ENCODE measurements at regions not wholly inside any gene's neighbourhood (a gene's known extent, or its start where the extent isn't known, plus 50 kb on each side); places are given as distances from the start of the nearest gene placed in this dataset.
A peak's percentile ranks its signal among the peaks of the same experiment; 100 is the strongest.
"Not testable (repeated sequence)": the region's sequence is repeated elsewhere in the genome, so short reads cannot be mapped to it uniquely, and the experiment has no call there.

DNA sequence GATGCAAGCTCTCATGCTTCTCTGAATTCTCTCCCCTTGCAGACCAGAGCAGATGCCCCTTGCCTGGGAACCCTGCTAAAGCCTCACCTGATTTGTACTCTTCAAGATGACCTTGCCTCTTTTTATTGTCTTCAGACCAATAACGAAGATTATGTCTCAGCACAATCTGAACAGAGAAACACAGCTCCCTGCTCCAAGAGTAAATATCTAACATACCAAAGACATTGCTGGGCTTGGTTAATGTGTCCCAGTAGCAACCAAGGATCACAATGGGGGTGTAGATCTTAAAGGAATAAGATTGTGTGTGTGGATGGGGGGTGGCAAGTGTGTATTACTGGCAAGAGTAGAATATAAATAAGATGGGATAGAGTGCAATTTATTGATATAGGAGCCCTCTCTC lies 67.6 kb upstream of the LHFPL2 start:
- ATAC-seq = peak; percentile 84
- TF ChIP-seq GLIS3 (CRISPR knock-in tag; IDR thresholded peaks at IDR 0.05) (no peak), BACH2 (CRISPR knock-in tag; IDR thresholded peaks at IDR 0.05; ENCODE audit: borderline replicate concordance) (no peak), ZC3H10 (CRISPR knock-in tag; IDR thresholded peaks at IDR 0.05) (no peak), ZFP3 (CRISPR knock-in tag; IDR thresholded peaks at IDR 0.05) (no peak), ZFP30 (CRISPR knock-in tag; IDR thresholded peaks at IDR 0.05) (no peak), TOX (CRISPR knock-in tag; IDR thresholded peaks at IDR 0.05; ENCODE audit: borderline replicate concordance) (no peak), ESRRG (CRISPR knock-in tag; IDR thresholded peaks at IDR 0.05) (no peak), ARNTL (CRISPR knock-in tag; IDR thresholded peaks at IDR 0.05; ENCODE audit: borderline replicate concordance, low read depth) (no peak)
- TF ChIP-seq, protein P1, sequence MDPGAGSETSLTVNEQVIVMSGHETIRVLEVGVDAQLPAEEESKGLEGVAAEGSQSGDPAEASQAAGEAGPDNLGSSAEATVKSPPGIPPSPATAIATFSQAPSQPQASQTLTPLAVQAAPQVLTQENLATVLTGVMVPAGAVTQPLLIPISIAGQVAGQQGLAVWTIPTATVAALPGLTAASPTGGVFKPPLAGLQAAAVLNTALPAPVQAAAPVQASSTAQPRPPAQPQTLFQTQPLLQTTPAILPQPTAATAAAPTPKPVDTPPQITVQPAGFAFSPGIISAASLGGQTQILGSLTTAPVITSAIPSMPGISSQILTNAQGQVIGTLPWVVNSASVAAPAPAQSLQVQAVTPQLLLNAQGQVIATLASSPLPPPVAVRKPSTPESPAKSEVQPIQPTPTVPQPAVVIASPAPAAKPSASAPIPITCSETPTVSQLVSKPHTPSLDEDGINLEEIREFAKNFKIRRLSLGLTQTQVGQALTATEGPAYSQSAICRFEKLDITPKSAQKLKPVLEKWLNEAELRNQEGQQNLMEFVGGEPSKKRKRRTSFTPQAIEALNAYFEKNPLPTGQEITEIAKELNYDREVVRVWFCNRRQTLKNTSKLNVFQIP (CRISPR knock-in tag; IDR thresholded peaks at IDR 0.05; ENCODE audit: borderline replicate concordance, low read depth) = no peak

DNA sequence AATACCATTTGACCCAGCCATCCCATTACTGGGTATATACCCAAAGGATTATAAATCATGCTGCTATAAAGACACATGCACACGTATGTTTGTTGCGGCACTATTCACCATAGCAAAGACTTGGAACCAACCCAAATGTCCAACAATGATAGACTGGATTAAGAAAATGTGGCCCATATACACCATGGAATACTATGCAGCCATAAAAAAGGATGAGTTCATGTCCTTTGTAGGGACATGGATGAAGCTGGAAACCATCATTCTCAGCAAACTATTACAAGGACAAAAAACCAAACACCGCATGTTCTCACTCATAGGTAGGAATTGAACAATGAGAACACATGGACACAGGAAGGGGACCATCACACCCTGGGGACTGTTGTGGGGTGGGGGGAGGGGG lies 66.8 kb upstream of the LHFPL2 start:
- not testable (repeated sequence) for ATAC-seq

DNA sequence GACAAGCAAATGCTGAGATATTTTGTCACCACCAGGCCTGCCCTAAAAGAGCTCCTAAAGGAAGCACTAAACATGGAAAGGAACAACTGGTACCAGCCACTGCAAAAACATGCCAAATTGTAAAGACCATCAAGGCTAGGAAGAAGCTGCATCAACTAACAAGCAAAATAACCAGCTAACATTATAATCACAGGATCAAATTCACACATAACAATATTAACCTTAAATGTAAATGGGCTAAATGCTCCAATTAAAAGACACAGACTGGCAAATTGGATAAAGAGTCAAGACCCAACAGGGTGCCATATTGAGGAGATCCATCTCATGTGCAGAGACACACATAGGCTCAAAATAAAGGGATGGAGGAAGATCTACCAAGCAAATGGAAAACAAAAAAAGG lies 63.1 kb upstream of the LHFPL2 start:
- ATAC-seq = not testable (repeated sequence)

DNA sequence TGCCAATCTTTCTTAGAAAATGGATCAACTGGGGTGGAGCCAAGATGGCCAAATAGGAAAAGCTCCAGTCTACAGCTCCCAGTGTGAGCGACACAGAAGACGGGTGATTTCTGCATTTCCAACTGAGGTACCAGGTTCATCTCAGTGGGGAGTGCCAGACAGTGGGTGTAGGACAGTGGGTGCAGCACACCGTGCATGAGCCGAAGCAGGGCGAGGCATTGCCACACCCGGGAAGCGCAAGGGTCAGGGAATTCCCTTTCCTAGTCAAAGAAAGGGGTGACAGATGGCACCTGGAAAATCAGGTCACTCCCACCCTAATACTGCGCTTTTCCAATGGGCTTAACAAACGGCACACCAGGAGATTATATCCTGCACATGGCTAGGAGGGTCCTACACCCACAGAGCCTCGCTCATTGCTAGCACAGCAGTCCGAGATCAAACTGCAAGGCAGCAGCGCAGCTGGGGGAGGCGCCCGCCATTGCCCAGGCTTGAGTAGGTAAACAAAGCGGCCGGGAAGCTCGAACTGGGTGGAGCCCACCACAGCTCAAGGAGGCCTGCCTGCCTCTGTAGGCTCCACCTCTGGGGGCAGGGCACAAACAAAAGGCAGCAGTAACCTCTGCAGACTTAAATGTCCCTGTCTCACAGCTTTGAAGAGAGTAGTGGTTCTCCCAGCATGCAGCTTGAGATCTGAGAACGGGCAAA lies 61.3 kb upstream of the LHFPL2 start:
- not testable (repeated sequence) for ATAC-seq

DNA sequence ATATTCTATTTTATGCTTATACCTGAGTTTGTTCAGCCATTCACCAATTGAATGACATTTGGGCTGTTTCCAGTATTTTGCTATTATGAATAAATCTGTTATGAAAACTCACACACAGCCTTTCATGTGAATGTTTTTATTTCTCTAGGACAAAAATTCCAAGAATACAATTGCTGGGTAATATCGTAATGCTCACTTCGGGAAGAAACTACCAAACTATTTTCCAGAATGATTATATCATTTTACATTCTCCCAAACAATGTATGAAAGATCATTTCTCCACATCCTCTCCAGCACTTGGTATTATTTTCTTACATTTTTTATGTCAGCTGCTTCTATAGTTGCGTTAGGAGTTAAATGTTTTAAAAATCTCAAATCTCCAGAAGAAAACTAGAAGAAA lies 58.3 kb upstream of the LHFPL2 start:
- ATAC-seq = no peak
- TF ChIP-seq TCF4 (CRISPR knock-in tag; IDR thresholded peaks at IDR 0.05; ENCODE audit: borderline replicate concordance) (no peak), PPARA (CRISPR knock-in tag; IDR thresholded peaks at IDR 0.05; ENCODE audit: borderline replicate concordance) (no peak), ESRRG (CRISPR knock-in tag; IDR thresholded peaks at IDR 0.05) (no peak), ZNF565 (CRISPR knock-in tag; conservative IDR thresholded peaks at IDR 0.05; ENCODE audit: low read depth) (no peak), TOX (CRISPR knock-in tag; IDR thresholded peaks at IDR 0.05; ENCODE audit: borderline replicate concordance) (no peak), SNAI2 (CRISPR knock-in tag; IDR thresholded peaks at IDR 0.05) (no peak), ZNF70 (CRISPR knock-in tag; IDR thresholded peaks at IDR 0.05) (no peak), ZC3H10 (CRISPR knock-in tag; IDR thresholded peaks at IDR 0.05) (no peak), ZFP3 (CRISPR knock-in tag; IDR thresholded peaks at IDR 0.05) (no peak), ZFP30 (CRISPR knock-in tag; IDR thresholded peaks at IDR 0.05) (no peak), ISL1 (CRISPR knock-in tag; IDR thresholded peaks at IDR 0.05) (no peak), ZNF8 (CRISPR knock-in tag; IDR thresholded peaks at IDR 0.05) (no peak), ARNTL (CRISPR knock-in tag; IDR thresholded peaks at IDR 0.05; ENCODE audit: borderline replicate concordance, low read depth) (no peak)
- TF ChIP-seq, protein P2, sequence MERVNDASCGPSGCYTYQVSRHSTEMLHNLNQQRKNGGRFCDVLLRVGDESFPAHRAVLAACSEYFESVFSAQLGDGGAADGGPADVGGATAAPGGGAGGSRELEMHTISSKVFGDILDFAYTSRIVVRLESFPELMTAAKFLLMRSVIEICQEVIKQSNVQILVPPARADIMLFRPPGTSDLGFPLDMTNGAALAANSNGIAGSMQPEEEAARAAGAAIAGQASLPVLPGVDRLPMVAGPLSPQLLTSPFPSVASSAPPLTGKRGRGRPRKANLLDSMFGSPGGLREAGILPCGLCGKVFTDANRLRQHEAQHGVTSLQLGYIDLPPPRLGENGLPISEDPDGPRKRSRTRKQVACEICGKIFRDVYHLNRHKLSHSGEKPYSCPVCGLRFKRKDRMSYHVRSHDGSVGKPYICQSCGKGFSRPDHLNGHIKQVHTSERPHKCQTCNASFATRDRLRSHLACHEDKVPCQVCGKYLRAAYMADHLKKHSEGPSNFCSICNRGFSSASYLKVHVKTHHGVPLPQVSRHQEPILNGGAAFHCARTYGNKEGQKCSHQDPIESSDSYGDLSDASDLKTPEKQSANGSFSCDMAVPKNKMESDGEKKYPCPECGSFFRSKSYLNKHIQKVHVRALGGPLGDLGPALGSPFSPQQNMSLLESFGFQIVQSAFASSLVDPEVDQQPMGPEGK (CRISPR knock-in tag; IDR thresholded peaks at IDR 0.05; ENCODE audit: borderline replicate concordance) = no peak

DNA sequence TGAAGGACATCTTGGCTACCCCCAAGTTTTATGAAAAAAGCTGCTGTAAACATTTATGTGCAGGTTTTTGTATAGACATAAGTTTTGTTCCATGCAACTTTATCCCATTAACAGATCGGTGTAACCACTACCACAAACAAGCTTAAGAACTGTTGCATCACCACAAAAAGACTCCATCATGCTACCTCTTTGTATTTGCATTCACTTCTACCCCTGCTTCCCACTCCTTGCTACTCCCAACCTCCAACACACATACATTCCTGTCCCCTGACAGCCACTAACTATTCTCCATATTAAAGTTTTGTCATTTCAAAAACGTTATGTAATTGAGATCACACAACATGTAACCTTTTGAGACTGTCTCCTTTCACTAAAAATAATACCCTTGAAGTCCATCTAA lies 57.8 kb upstream of the LHFPL2 start:
- TF ChIP-seq ISL1 (CRISPR knock-in tag; IDR thresholded peaks at IDR 0.05) (no peak), ZNF565 (CRISPR knock-in tag; conservative IDR thresholded peaks at IDR 0.05; ENCODE audit: low read depth) (no peak), ZC3H10 (CRISPR knock-in tag; IDR thresholded peaks at IDR 0.05) (no peak), ESRRG (CRISPR knock-in tag; IDR thresholded peaks at IDR 0.05) (no peak), SNAI2 (CRISPR knock-in tag; IDR thresholded peaks at IDR 0.05) (no peak), TOX (CRISPR knock-in tag; IDR thresholded peaks at IDR 0.05; ENCODE audit: borderline replicate concordance) (no peak), ZFP3 (CRISPR knock-in tag; IDR thresholded peaks at IDR 0.05) (no peak), GLIS3 (CRISPR knock-in tag; IDR thresholded peaks at IDR 0.05) (no peak), RARB (CRISPR knock-in tag; IDR thresholded peaks at IDR 0.05) (no peak)
- TF ChIP-seq, protein P3, sequence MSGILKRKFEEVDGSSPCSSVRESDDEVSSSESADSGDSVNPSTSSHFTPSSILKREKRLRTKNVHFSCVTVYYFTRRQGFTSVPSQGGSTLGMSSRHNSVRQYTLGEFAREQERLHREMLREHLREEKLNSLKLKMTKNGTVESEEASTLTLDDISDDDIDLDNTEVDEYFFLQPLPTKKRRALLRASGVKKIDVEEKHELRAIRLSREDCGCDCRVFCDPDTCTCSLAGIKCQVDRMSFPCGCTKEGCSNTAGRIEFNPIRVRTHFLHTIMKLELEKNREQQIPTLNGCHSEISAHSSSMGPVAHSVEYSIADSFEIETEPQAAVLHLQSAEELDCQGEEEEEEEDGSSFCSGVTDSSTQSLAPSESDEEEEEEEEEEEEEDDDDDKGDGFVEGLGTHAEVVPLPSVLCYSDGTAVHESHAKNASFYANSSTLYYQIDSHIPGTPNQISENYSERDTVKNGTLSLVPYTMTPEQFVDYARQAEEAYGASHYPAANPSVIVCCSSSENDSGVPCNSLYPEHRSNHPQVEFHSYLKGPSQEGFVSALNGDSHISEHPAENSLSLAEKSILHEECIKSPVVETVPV (CRISPR knock-in tag; IDR thresholded peaks at IDR 0.05) = no peak
- TF ChIP-seq, protein P4, sequence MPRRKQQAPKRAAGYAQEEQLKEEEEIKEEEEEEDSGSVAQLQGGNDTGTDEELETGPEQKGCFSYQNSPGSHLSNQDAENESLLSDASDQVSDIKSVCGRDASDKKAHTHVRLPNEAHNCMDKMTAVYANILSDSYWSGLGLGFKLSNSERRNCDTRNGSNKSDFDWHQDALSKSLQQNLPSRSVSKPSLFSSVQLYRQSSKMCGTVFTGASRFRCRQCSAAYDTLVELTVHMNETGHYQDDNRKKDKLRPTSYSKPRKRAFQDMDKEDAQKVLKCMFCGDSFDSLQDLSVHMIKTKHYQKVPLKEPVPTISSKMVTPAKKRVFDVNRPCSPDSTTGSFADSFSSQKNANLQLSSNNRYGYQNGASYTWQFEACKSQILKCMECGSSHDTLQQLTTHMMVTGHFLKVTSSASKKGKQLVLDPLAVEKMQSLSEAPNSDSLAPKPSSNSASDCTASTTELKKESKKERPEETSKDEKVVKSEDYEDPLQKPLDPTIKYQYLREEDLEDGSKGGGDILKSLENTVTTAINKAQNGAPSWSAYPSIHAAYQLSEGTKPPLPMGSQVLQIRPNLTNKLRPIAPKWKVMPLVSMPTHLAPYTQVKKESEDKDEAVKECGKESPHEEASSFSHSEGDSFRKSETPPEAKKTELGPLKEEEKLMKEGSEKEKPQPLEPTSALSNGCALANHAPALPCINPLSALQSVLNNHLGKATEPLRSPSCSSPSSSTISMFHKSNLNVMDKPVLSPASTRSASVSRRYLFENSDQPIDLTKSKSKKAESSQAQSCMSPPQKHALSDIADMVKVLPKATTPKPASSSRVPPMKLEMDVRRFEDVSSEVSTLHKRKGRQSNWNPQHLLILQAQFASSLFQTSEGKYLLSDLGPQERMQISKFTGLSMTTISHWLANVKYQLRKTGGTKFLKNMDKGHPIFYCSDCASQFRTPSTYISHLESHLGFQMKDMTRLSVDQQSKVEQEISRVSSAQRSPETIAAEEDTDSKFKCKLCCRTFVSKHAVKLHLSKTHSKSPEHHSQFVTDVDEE (CRISPR knock-in tag; IDR thresholded peaks at IDR 0.05) = no peak
- ATAC-seq = no peak

Data from SK-N-SH treated with all-trans-retinoic acid at 6 μM for 48 hours (cell line).